Stromal cell of bone marrow (primary cell): ENCODE measurements at regions not wholly inside any gene's neighbourhood (a gene's known extent, or its start where the extent isn't known, plus 50 kb on each side); places are given as distances from the start of the nearest gene placed in this dataset.
A peak's percentile ranks its signal among the peaks of the same experiment; 100 is the strongest.
"Not testable (repeated sequence)": the region's sequence is repeated elsewhere in the genome, so short reads cannot be mapped to it uniquely, and the experiment has no call there.

Experiments used
- DNase-seq: peaks from one replicate; pipeline ENCODE4 v3.0.0-alpha.2; 2012; ENCODE audit warnings: low read depth

GRCh38 chr4:56142088-56142487, 193.3 kb downstream of the CEP135 start:
- no peak for DNase-seq

DNA sequence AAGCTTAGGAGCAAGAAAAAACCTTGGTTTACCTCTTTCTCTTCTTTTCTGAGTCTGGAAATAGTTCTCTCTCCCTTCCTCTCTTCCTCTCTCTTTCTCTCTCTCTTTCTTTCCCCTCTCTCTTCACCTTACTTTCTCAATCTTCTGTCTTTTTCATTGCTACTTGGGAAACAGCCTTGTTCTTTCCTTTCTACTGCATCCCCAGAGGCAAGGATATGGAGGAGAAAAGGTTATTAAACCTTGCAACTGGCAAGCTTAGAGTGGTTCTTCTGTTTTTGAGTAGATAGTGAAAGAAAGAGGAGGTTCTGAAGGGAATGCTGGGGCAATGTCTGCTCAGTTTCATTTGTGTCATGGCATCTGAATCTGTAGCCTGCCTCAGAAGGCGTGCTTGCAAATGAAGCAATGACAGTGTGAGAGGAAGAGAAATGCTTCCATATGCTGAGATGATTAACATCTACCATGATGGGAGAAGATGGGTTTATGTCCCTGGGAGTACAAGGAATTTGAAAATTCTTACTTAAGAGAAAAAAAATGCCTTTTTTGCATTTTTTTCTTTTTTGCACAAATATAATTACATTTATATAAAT, 190.6 kb downstream of the CEP135 start:
- DNase-seq, result no peak

DNA sequence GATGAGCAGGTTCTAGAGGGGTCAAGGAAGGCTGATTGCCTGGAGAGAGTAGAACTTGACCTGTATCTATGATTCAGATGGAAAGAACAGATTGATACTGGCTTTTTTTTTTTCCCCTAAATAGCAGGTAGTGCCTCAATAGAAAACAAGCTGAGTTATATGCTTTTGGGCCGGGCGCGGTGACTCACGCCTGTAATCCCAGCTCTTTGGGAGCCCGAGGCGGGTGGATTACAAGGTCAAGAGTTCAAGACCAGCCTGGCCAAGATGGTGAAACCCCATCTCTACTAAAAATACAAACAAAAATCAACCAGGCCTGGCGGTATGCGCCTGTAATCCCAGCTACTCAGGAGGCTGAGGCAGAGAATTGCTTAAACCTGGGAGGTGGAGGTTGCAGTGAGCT, 186.1 kb downstream of the CEP135 start:
- DNase-seq, result not testable (repeated sequence)

- no peak for DNase-seq
These were observed 185.5 kb downstream of the CEP135 start for GRCh38 chr4:56134266-56134665.

GRCh38 chr4:56132835-56133234, 184.1 kb downstream of the CEP135 start:
- no peak for DNase-seq

DNA sequence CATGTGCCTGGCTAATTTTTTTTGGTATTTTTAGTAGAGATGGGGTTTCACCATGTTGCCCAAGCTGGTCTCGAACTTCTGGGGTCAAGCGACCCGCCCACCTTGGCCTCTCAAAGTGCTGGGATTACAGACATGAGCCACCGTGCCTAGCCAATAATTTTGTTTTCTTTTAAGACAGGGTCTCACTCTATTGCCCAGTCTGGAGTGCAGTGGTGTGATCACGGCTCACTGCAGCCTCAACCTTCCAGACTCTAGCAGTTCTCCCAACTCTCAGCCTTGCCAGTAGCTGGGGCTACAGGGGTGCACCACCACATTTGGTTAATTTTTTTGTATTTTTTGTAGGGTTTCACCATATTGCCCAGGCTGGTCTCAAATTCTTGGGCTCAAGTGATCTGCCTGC, 183.4 kb downstream of the CEP135 start:
- not testable (repeated sequence) for DNase-seq

GRCh38 chr4:56130606-56131155, 181.9 kb downstream of the CEP135 start:
- DNase-seq, result no peak

- DNase-seq, result no peak
These were observed 180.7 kb downstream of the CEP135 start for GRCh38 chr4:56129431-56129861.

- DNase-seq, result peak; percentile 36
These were observed 179.5 kb downstream of the CEP135 start for GRCh38 chr4:56128213-56128612.

GRCh38 chr4:56127716-56128115, 179.0 kb downstream of the CEP135 start:
- DNase-seq, result no peak

DNA sequence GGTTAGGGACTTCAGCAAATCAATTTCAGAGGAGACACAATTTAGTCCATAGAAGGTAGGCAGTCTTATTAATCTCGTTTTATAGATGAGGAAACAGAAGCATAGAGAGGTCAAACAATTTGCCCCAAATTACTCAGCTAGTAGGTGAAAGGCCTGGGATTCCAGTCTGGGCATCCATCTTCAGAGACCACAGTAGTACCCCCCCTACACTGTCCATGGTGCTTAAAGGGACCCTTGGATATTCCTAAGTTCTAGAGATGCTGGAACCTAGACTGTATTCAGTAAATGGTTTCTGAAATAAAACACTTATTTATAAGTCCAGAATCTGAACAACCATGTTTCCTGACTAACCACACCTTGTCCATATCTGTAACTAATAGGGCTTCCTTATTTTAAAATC, 174.8 kb downstream of the CEP135 start:
- DNase-seq, result no peak

DNA sequence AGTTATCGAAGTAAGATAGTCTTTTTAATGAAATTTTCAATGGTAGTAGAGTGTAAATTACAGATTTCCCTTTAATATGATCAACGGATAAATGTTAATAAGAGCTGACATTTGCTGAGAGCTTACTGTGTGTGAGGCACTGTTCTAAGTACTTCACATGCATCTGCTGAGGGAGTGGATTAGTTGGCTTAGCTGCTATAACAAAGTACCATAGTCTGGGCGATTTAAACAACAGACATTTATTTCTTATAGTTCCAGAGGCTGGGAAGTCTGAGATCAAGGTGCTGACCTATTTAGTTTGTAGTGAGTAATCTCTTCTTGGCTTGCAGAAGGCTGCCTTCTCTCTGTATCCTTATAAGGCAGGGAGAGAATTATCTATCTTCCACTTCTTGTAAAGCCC, 174.3 kb downstream of the CEP135 start:
- no peak for DNase-seq

DNA sequence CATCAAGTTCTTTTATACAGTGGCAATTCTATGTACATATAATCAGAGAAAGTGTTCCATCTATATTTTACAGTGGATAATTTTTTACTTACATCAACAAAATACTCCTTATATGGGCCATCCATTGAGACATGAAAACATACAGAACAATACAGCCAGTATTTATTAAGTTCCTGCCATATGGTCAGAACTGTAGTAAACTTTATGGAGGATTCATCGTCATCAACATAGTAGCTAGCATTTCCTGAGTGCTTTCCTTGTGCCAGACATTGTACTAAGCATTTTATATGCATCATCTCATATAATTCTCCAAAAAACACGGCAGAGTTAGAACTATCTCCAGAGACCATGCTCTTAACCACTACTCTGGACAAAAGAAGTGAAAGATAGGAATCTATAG, 170.1 kb downstream of the CEP135 start:
- no peak for DNase-seq

DNA sequence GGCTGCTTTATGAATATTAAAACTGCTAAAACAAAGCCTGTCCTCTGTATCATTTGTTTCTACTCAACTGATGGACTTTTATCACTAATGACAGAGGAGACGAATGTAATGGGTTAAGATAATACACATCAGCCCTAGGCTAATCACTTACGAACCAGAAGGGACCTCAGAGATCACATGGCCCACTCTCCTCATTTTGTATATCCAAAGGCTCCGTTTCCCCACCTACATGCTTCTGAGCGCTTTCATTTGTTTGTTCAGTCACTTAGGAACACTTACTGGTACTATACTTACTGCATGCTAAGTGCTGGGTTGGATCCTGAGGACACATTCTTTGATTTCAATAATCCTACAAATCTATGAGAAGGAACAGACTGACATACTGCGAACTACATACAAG, 169.3 kb downstream of the CEP135 start:
- DNase-seq, result no peak

GRCh38 chr4:56115898-56116297, 167.2 kb downstream of the CEP135 start:
- no peak for DNase-seq

DNA sequence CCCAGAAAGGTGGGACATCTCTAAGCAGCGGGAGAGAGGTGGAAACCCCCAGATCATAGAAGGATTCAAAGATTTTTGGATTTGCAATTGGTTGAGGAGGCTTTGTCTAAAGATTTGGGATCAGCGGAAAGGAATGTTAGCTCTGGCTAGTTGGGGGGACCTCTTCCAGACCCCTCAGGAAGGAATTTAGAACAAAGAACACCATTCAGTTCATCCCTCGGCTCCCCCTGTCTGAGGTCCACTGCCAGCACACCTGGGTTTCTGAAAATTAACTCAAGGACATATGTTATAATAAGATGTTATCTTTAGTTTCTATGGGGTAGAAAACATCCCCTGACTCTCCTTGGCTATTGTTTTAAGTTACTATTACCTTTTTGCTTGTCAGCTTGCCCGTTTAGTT, 163.6 kb downstream of the CEP135 start:
- DNase-seq, result no peak

GRCh38 chr4:56106180-56107147, 157.7 kb downstream of the CEP135 start:
- no peak for DNase-seq

- DNase-seq, result no peak
These were observed 155.4 kb downstream of the CEP135 start for GRCh38 chr4:56104188-56104587.

DNA sequence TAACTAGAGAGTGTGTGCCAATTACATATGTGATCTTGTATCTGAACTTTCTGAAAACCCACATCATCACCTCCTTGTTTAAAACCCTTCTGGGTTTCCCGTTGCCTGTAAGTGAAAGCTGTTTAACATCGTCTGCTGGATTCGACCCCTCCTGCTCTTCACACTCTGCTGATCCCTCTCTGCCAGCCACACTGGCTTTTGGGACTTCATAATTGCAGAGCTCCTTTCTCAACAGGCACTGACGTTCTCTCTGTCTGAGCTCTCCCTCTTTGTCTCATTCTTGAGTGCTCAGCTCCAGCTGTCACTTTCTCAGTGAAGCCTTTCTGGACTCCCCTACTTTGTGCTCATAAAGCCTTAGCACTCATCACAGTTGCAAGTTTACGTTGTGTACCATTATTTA, 153.9 kb downstream of the CEP135 start:
- DNase-seq, result no peak

DNA sequence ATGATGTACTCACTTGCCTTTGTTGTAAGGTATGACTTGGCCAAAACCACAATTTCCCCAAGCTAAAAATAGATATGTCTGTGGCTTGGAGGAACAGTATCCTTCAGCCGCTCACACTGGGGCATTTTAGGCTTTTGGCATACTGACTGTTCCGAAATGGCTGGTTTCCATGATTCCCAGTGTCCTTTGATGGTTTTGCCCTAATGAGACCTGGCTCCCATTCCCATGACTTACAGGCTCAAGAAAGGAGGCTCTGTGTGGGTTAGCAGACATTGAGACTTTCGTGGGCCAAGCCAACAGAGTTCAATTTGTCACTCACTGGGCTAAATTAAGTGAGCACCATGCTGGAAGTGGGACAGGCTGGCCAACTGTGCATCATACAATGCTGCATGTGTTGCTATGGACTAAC, 150.6 kb downstream of the CEP135 start:
- DNase-seq, result no peak

DNA sequence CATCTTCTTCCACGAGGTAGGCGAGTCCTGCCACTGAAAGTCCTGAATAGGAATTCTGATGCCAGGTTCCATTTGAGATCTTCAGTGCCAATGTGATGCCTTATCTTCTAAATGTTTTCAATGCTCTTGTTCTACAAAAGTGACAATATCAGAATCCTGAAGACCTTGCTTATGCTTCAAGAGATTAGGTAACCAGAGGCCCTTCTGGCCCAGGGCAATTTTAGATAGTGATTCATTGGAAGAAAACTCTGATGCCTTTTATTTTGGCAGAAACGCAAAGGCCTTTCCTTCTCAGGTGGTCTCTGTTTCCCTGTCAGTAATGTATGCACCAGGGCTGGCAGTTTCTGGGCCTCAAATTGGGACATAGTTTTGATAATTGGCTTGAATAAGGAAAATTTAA, 144.8 kb downstream of the CEP135 start:
- no peak for DNase-seq

DNA sequence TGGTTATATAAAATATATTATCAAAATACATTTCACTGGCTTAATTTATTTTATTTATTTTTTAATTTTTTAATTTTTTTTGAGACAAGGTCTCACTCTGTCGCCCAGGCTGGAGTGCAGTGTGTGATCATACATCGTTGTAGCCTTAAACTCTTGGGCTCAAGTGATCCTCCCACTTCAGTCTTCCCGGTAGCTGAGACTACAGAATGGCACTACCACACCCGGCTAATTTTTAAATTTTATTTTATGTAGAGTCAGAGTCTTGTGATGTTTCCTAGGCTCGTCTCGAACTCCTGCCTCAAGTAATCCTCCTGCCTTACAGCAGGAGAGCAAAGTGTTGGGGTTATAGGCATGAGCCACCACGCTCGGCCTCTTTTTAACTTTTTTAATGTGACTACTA, 143.8 kb downstream of the CEP135 start:
- no peak for DNase-seq

DNA sequence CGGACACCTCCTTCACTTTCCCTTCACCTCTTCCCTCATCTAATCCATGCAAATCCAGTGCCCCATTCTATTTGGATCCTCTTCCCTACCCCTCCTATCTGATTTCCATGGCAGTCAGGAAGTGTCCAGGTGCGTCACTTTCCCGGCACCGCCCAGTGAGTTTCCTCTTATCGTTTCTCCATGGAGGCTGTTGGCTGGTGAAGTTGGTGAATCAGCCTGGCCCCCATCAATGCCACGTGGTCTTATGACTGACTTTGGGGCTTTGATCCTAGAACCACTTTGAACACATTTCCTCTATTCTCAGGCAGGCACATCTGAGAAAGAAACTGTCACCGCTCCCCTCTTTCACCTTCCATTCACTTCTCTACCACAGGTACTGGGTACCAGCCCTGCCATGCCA, 137.8 kb downstream of the CEP135 start:
- DNase-seq, result no peak
